IMR-90 (cell line): ENCODE measurements at regions not wholly inside any gene's neighbourhood (a gene's known extent, or its start where the extent isn't known, plus 50 kb on each side); places are given as distances from the start of the nearest gene placed in this dataset.

Experiments used
- ATAC-seq: fragments of 200-7000 bp; cut with Tn5 transposase; 2 replicates; pipeline ENCODE4 v1.9.1; 2020; ENCODE audit warnings: low read depth, mild to moderate bottlenecking, moderate library complexity
- BruUV-seq: library from RNA; stranded (reverse); fragments of 400-500 nt; replicated peaks from 2 replicates; lab custom pipeline; 2021; lab: Mats Ljungman, UMichigan
- CTCF ChIA-PET: fragments of 300-600 bp; formaldehyde crosslinking; extraction: SDS; loops from one replicate; lab custom pipeline; 2021; ENCODE audit warnings: antibody characterized with exemption; lab: Yijun Ruan, JAX
- POLR2A ChIA-PET: fragments of 300-600 bp; sonication (Branson Sonifier 250); formaldehyde crosslinking; loops from one replicate; lab custom pipeline; 2022; ENCODE audit warnings: antibody characterized with exemption; ENCODE audit not compliant: unreplicated experiment; lab: Charles Lee
- DNase-seq: peaks from one replicate; pipeline ENCODE4 v3.0.0; 2013
- H2AFZ ChIP-seq: replicated peaks from 2 replicates; pipeline ENCODE3; 2013; ENCODE audit warnings: low read length, mild to moderate bottlenecking; ENCODE audit not compliant: poor library complexity
- H2AK5ac ChIP-seq: 2 replicates; pipeline ENCODE4 v1.6.1; 2013; ENCODE audit warnings: low read depth, low read length, inconsistent platforms
- H2AK9ac ChIP-seq: replicated peaks from 2 replicates; pipeline ENCODE3; 2013; ENCODE audit warnings: mild to moderate bottlenecking, low read depth, low read length, moderate library complexity; ENCODE audit not compliant: poor library complexity
- H2BK120ac ChIP-seq: 2 replicates; pipeline ENCODE4 v1.6.1; 2013; ENCODE audit warnings: low read depth, low read length, inconsistent platforms
- H2BK15ac ChIP-seq: 3 replicates; pipeline ENCODE4 v1.6.1; 2013; ENCODE audit warnings: low read depth, low read length, inconsistent platforms
- H2BK20ac ChIP-seq: 2 replicates; pipeline ENCODE4 v1.6.1; 2013; ENCODE audit warnings: low read depth, mild to moderate bottlenecking, inconsistent platforms, low read length, moderate library complexity
- H2BK5ac ChIP-seq: 2 replicates; pipeline ENCODE4 v1.6.1; 2013; ENCODE audit warnings: mild to moderate bottlenecking, low read depth, low read length, inconsistent platforms; ENCODE audit not compliant: poor library complexity, severe bottlenecking
- H3K14ac ChIP-seq: replicated peaks from 2 replicates; pipeline ENCODE4 v1.6.1; 2013; ENCODE audit warnings: low read depth, low read length, inconsistent platforms
- H3K18ac ChIP-seq: 2 replicates; pipeline ENCODE4 v1.6.1; 2013; ENCODE audit warnings: low read depth, low read length, control low read depth
- H3K23ac ChIP-seq: 2 replicates; pipeline ENCODE4 v1.6.1; 2013; ENCODE audit warnings: low read depth, low read length, inconsistent platforms
- H3K27ac ChIP-seq: 2 replicates; pipeline ENCODE4 v1.5.1; 2013; ENCODE audit warnings: mild to moderate bottlenecking, control low read depth, low read length; ENCODE audit not compliant: insufficient read depth
- H3K27me3 ChIP-seq: 2 replicates; pipeline ENCODE4 v1.6.1; 2013; ENCODE audit warnings: low read length; ENCODE audit not compliant: control insufficient read depth, insufficient read depth
- H3K36me3 ChIP-seq: 2 replicates; pipeline ENCODE4 v1.6.1; 2013; ENCODE audit warnings: low read length, mixed read lengths; ENCODE audit not compliant: control insufficient read depth, insufficient read depth
- H3K4ac ChIP-seq: 2 replicates; pipeline ENCODE4 v1.6.1; 2013; ENCODE audit warnings: low read depth, low read length, inconsistent platforms
- H3K4me1 ChIP-seq: 2 replicates; pipeline ENCODE4 v1.6.1; 2013; ENCODE audit warnings: low read length, mixed read lengths; ENCODE audit not compliant: control insufficient read depth, insufficient read depth
- H3K4me2 ChIP-seq: 2 replicates; pipeline ENCODE4 v1.6.1; 2013; ENCODE audit warnings: low read depth, mild to moderate bottlenecking, control low read depth, low read length, moderate library complexity
- H3K4me3 ChIP-seq: 2 replicates; pipeline ENCODE4 v1.5.1; 2013; ENCODE audit warnings: low read depth, mild to moderate bottlenecking, control low read depth, low read length, moderate library complexity; ENCODE audit not compliant: insufficient read depth
- H3K56ac ChIP-seq: 2 replicates; pipeline ENCODE4 v1.6.1; 2013; ENCODE audit warnings: low read length, inconsistent platforms; ENCODE audit not compliant: insufficient read depth; ENCODE audit errors: extremely low read depth
- H3K79me1 ChIP-seq, 2 experiments: 2 replicates each; pipeline ENCODE4 v1.6.1; 2013; ENCODE audit warnings: low read length in 2 of 2, inconsistent platforms in 1 of 2, low read depth in 1 of 2
- H3K9ac ChIP-seq: 2 replicates; pipeline ENCODE4 v1.6.1; 2013; ENCODE audit warnings: low read depth, low read length, control low read depth
- H3K9me1 ChIP-seq: 2 replicates; pipeline ENCODE4 v1.6.1; 2013; ENCODE audit warnings: low read length, inconsistent platforms; ENCODE audit not compliant: insufficient read depth
- H3K9me3 ChIP-seq: 2 replicates; pipeline ENCODE4 v1.6.1; 2013; ENCODE audit warnings: low read length; ENCODE audit not compliant: control insufficient read depth, insufficient read depth
- H4K20me1 ChIP-seq: 2 replicates; pipeline ENCODE4 v1.6.1; 2013; ENCODE audit warnings: low read length, inconsistent platforms; ENCODE audit not compliant: insufficient read depth
- H4K5ac ChIP-seq: 2 replicates; pipeline ENCODE4 v1.6.1; 2013; ENCODE audit warnings: mild to moderate bottlenecking, low read depth, low read length, control low read depth
- H4K8ac ChIP-seq, 2 experiments: 2 replicates each; pipeline ENCODE4 v1.6.1; 2013; ENCODE audit warnings: low read depth in 2 of 2, low read length in 2 of 2, control low read depth in 1 of 2, inconsistent platforms in 1 of 2
- H4K91ac ChIP-seq: 2 replicates; pipeline ENCODE4 v1.6.1; 2013; ENCODE audit warnings: low read depth, low read length, inconsistent platforms; ENCODE audit not compliant: insufficient read depth
- CHD1 ChIP-seq: IDR thresholded peaks from 2 replicates; pipeline ENCODE4 v1.6.1; 2012; ENCODE audit warnings: low read depth, low read length, improper control_type of control experiment
- RFX5 ChIP-seq: IDR thresholded peaks from 2 replicates; pipeline ENCODE4 v1.8.0; 2012; ENCODE audit warnings: low read depth, mild to moderate bottlenecking, low read length, moderate library complexity
- SMC3 ChIP-seq: fragments of 150-350 bp; IDR thresholded peaks from 2 replicates; pipeline ENCODE4 v1.6.1; 2016; ENCODE audit warnings: low read depth, mild to moderate bottlenecking, antibody characterized with exemption, low read length, moderate library complexity
- WGBS, 2 experiments: methylation state at CpG; one replicate each; pipeline versions ENCODE4 v1.1.5 to v1.1.7; 2013; ENCODE audit warnings: missing lambda C conversion rate in 2 of 2; ENCODE audit not compliant: insufficient read length in 1 of 2; ENCODE audit errors: extremely low coverage in 2 of 2; 5-methylcytosine and 5-hydroxymethylcytosine counted together
- dilution Hi-C: fragments of 300-500 bp; cut with HindIII; formaldehyde crosslinking; loops from one replicate; pipeline ENCODE4 v1.14.3; 2018; ENCODE audit warnings: low sequenced_read_pairs; ENCODE audit not compliant: unreplicated experiment
- in situ Hi-C: fragments of 300-500 bp; cut with MboI; formaldehyde crosslinking; loops from 3 replicates; pipeline ENCODE4 v1.14.3; 2019; ENCODE audit warnings: low sequenced_read_pairs, inconsistent platforms, mixed read lengths
- intact Hi-C: fragments of 100-400 bp; cut with micrococcal nuclease; formaldehyde crosslinking; loops from 2 replicates; pipeline ENCODE4 v1.10.0; 2022
- TF ChIP-seq, protein P1 (sequence below): conservative IDR thresholded peaks from 2 replicates; pipeline ENCODE4 v1.5.1; 2012; ENCODE audit warnings: mild to moderate bottlenecking, low read depth, low read length, improper control_type of control experiment

DNA sequence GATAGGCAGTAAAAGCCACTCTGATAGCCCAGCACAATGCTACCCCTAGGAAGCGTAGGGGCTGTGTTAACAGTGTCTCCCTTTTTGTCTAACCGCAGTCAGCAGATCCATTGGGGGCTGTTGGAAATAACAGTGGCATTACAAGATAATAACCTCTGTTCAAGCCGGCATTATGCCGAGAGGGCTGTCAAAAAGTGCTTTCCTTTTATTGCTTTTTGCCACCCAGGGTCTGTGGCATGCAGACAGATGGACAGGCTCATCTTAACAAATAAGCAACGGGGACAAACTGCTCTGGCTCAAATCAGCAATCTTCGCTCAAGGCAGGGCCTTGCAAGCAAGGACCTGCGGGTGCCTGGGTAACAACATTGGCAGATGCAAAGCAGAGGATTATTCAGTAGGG lies 123.3 kb downstream of the TLR4 start:
- intact Hi-C loops (no loop called here), in situ Hi-C loops (no loop called here), dilution Hi-C loops (no loop called here)
- POLR2A ChIA-PET, result no interaction called here
- no TSS peak for BruUV-seq
- Histone ChIP-seq H3K9me1 (no peaks in the 10 kb centered on the region), H3K27ac (no peak overlapping the region), H4K91ac (no peak overlapping the region), H3K14ac (no peak overlapping the region), H3K4ac (no peak overlapping the region), H2BK15ac (no peak overlapping the region), H3K9me3 (peaks cover 6% of the 10 kb centered on the region), H4K8ac (no peak overlapping the region), H2AK5ac (no peak overlapping the region), H2BK20ac (no peak overlapping the region), H3K23ac (no peak overlapping the region), H3K4me2 (no peak overlapping the region), H3K4me3 (no peak overlapping the region), H3K4me1 (no peaks in the 10 kb centered on the region), H2AFZ (no peak overlapping the region), H3K36me3 (no peaks in the 10 kb centered on the region), H2BK5ac (no peak overlapping the region), H2BK120ac (no peak overlapping the region), H3K9ac (no peak overlapping the region), H3K18ac (no peak overlapping the region), H3K56ac (no peak overlapping the region), H3K27me3 (no peaks in the 10 kb centered on the region), H4K5ac (no peak overlapping the region), H2AK9ac (no peak overlapping the region), H4K20me1 (no peaks in the 10 kb centered on the region), H3K79me1 (no peaks in the 10 kb centered on the region)
- ATAC-seq, result no peak
- CTCF ChIA-PET, result no interaction called here
- DNase-seq, result no peak
- TF ChIP-seq, protein P1, sequence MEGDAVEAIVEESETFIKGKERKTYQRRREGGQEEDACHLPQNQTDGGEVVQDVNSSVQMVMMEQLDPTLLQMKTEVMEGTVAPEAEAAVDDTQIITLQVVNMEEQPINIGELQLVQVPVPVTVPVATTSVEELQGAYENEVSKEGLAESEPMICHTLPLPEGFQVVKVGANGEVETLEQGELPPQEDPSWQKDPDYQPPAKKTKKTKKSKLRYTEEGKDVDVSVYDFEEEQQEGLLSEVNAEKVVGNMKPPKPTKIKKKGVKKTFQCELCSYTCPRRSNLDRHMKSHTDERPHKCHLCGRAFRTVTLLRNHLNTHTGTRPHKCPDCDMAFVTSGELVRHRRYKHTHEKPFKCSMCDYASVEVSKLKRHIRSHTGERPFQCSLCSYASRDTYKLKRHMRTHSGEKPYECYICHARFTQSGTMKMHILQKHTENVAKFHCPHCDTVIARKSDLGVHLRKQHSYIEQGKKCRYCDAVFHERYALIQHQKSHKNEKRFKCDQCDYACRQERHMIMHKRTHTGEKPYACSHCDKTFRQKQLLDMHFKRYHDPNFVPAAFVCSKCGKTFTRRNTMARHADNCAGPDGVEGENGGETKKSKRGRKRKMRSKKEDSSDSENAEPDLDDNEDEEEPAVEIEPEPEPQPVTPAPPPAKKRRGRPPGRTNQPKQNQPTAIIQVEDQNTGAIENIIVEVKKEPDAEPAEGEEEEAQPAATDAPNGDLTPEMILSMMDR, result no peak
- TF ChIP-seq CHD1 (no peak), SMC3 (no peak), RFX5 (no peak)
- 54% methylated on average over 4 of the region's 7 CpGs; no CpG with 5 or more reads in 1 of the 2 experiments for WGBS, 2 experiments
